HEK293 (cell line): ENCODE measurements at regions not wholly inside any gene's neighbourhood (a gene's known extent, or its start where the extent isn't known, plus 50 kb on each side); places are given as distances from the start of the nearest gene placed in this dataset.

Source experiments
- CTCF ChIA-PET: fragments of 350-600 bp; formaldehyde crosslinking; extraction: SDS; loops from one replicate; lab custom pipeline; 2021; ENCODE audit warnings: antibody characterized with exemption; lab: Yijun Ruan, JAX
- POLR2A ChIA-PET: fragments of 300-600 bp; formaldehyde crosslinking; extraction: SDS; loops from one replicate; lab custom pipeline; 2020; ENCODE audit warnings: antibody characterized with exemption, inconsistent platforms; lab: Yijun Ruan, JAX
- H3K27ac ChIP-seq: fragments of 200-500 bp; sonication (Bioruptor generic); 2 replicates; pipeline ENCODE4 v1.5.1; 2014; ENCODE audit warnings: low read depth, low read length, control low read depth, inconsistent platforms; ENCODE audit errors: extremely low read depth
- H3K36me3 ChIP-seq, 2 experiments: fragments of 200-500 bp in 1 of 2; sonication (Bioruptor generic) in 1 of 2; 1 replicate in 1 of 2; 2 replicates in 1 of 2; pipeline ENCODE4 v1.5.1; 2014 to 2017; ENCODE audit warnings: inconsistent platforms in 2 of 2, low read length in 2 of 2; ENCODE audit not compliant: control insufficient read depth in 2 of 2, insufficient read depth in 1 of 2
- H3K4me1 ChIP-seq: fragments of 200-500 bp; sonication (Bioruptor generic); 2 replicates; pipeline ENCODE4 v1.5.1; 2014; ENCODE audit warnings: mild to moderate bottlenecking, low read length, inconsistent platforms; ENCODE audit not compliant: control insufficient read depth, insufficient read depth
- H3K4me3 ChIP-seq: 2 replicates; pipeline ENCODE4 v1.5.1; 2011; ENCODE audit warnings: low read depth, mild to moderate bottlenecking, control low read depth, low read length, moderate library complexity
- H3K9me3 ChIP-seq: fragments of 200-500 bp; sonication (Bioruptor generic); 2 replicates; pipeline ENCODE4 v1.5.1; 2014; ENCODE audit warnings: low read depth, low read length, inconsistent platforms; ENCODE audit not compliant: control insufficient read depth, insufficient read depth
- GFI1B ChIP-seq: fragments of 450-650 bp; formaldehyde crosslinking; IDR thresholded peaks from 2 replicates; pipeline ENCODE4 v1.5.1; 2016; ENCODE audit warnings: missing biosample characterization, missing genetic modification characterization
- HOXA7 ChIP-seq: sonication (generic); formaldehyde crosslinking; IDR thresholded peaks from 2 replicates; pipeline ENCODE4 v1.8.1; 2022; ENCODE audit warnings: missing genetic modification reagents, borderline replicate concordance
- IKZF3 ChIP-seq: fragments of 450-650 bp; IDR thresholded peaks from 2 replicates; pipeline ENCODE4 v1.5.0; 2018; ENCODE audit warnings: missing biosample characterization, mild to moderate bottlenecking, missing genetic modification characterization, moderate library complexity
- MEIS1 ChIP-seq: sonication (generic); formaldehyde crosslinking; IDR thresholded peaks from 2 replicates; pipeline ENCODE4 v1.8.1; 2022; ENCODE audit warnings: missing genetic modification reagents, mild to moderate bottlenecking, borderline replicate concordance
- SCRT2 ChIP-seq: fragments of 450-650 bp; formaldehyde crosslinking; IDR thresholded peaks from 2 replicates; pipeline ENCODE4 v1.5.1; 2016; ENCODE audit warnings: missing biosample characterization, missing genetic modification characterization
- WT1 ChIP-seq: fragments of 450-650 bp; formaldehyde crosslinking; IDR thresholded peaks from 2 replicates; pipeline ENCODE4 v1.5.1; 2016; ENCODE audit warnings: missing biosample characterization, missing genetic modification characterization
- YY1 ChIP-seq: fragments of 450-650 bp; formaldehyde crosslinking; IDR thresholded peaks from 2 replicates; pipeline ENCODE4 v1.5.1; 2018; ENCODE audit warnings: missing biosample characterization, missing genetic modification characterization
- ZBTB20 ChIP-seq: fragments of 450-650 bp; formaldehyde crosslinking; IDR thresholded peaks from 2 replicates; pipeline ENCODE4 v1.5.1; 2016; ENCODE audit warnings: missing biosample characterization, missing genetic modification characterization
- ZBTB48 ChIP-seq: fragments of 450-650 bp; formaldehyde crosslinking; IDR thresholded peaks from 2 replicates; pipeline ENCODE4 v1.5.1; 2016; ENCODE audit warnings: missing biosample characterization, missing genetic modification characterization
- ZNF274 ChIP-seq, 2 experiments: fragments of 200-500 bp in 1 of 2; fragments of 450-650 bp in 1 of 2; sonication (Bioruptor generic) in 1 of 2; formaldehyde crosslinking in 1 of 2; IDR thresholded peaks; 2 replicates each; pipeline versions ENCODE4 v1.5.1 to v1.6.1; 2014 to 2016; ENCODE audit warnings: borderline replicate concordance in 1 of 2, inconsistent platforms in 1 of 2, low read length in 1 of 2, missing biosample characterization in 1 of 2, missing genetic modification characterization in 1 of 2
- ZNF416 ChIP-seq: fragments of 450-650 bp; formaldehyde crosslinking; IDR thresholded peaks from 2 replicates; pipeline ENCODE4 v1.5.1; 2016; ENCODE audit warnings: missing biosample characterization, missing genetic modification characterization
- ZNF473 ChIP-seq: fragments of 450-650 bp; formaldehyde crosslinking; IDR thresholded peaks from 2 replicates; pipeline ENCODE4 v1.5.1; 2017; ENCODE audit warnings: missing biosample characterization, missing genetic modification characterization
- ZNF510 ChIP-seq: fragments of 450-650 bp; formaldehyde crosslinking; IDR thresholded peaks from 2 replicates; pipeline ENCODE4 v1.5.1; 2018; ENCODE audit warnings: mild to moderate bottlenecking, missing genetic modification characterization, missing biosample characterization; ENCODE audit not compliant: insufficient replicate concordance
- ZNF544 ChIP-seq: fragments of 450-650 bp; formaldehyde crosslinking; IDR thresholded peaks from 2 replicates; pipeline ENCODE4 v1.5.0; 2017; ENCODE audit warnings: missing biosample characterization, missing genetic modification characterization
- ZNF571 ChIP-seq: fragments of 450-650 bp; formaldehyde crosslinking; IDR thresholded peaks from 2 replicates; pipeline ENCODE4 v1.5.0; 2017; ENCODE audit warnings: missing biosample characterization, missing genetic modification characterization
- ZNF585B ChIP-seq: fragments of 450-650 bp; formaldehyde crosslinking; IDR thresholded peaks from 2 replicates; pipeline ENCODE4 v1.5.1; 2016; ENCODE audit warnings: missing biosample characterization, missing genetic modification characterization
- TF ChIP-seq, protein P1 (sequence below): fragments of 450-650 bp; IDR thresholded peaks from 2 replicates; pipeline ENCODE4 v1.5.1; 2018; ENCODE audit warnings: missing biosample characterization, missing genetic modification characterization
- TF ChIP-seq, protein P2 (sequence below): fragments of 450-650 bp; formaldehyde crosslinking; IDR thresholded peaks from 2 replicates; pipeline ENCODE4 v1.5.1; 2016; ENCODE audit warnings: missing biosample characterization, missing genetic modification characterization
- TF ChIP-seq, protein P3 (sequence below): fragments of 450-650 bp; formaldehyde crosslinking; IDR thresholded peaks from 2 replicates; pipeline ENCODE4 v1.5.1; 2016; ENCODE audit warnings: missing biosample characterization, missing genetic modification characterization, low read depth
- TF ChIP-seq, protein P4 (sequence below): fragments of 450-650 bp; formaldehyde crosslinking; conservative IDR thresholded peaks from 2 replicates; pipeline ENCODE4 v1.5.1; 2016; ENCODE audit warnings: low read depth, missing biosample characterization, missing genetic modification characterization
- TF ChIP-seq, protein P5 (sequence below): fragments of 450-650 bp; formaldehyde crosslinking; IDR thresholded peaks from 2 replicates; pipeline ENCODE4 v1.5.1; 2016; ENCODE audit warnings: missing biosample characterization, missing genetic modification characterization
- TF ChIP-seq, protein P6 (sequence below): fragments of 450-650 bp; formaldehyde crosslinking; IDR thresholded peaks from 2 replicates; pipeline ENCODE4 v1.5.1; 2017; ENCODE audit warnings: missing biosample characterization, missing genetic modification characterization

DNA sequence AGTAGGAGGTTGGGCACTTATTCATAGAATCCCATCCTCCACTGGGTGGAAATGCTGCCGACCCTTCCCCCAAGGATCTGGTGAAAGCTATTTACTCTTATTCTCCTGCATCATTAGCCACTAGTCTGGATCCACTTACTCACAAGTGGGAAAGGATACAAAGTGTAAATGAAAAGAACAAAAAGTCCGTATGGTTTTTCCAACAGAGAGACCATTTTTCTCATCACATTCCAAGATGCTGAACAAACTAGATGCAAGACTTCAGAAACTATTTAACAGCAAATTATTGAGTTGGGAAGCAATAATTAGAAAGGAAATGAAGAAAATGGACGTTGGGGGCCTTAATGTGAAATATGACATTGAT, 242.4 kb upstream of the GLI3 start (continued):
- TF ChIP-seq, protein P1, sequence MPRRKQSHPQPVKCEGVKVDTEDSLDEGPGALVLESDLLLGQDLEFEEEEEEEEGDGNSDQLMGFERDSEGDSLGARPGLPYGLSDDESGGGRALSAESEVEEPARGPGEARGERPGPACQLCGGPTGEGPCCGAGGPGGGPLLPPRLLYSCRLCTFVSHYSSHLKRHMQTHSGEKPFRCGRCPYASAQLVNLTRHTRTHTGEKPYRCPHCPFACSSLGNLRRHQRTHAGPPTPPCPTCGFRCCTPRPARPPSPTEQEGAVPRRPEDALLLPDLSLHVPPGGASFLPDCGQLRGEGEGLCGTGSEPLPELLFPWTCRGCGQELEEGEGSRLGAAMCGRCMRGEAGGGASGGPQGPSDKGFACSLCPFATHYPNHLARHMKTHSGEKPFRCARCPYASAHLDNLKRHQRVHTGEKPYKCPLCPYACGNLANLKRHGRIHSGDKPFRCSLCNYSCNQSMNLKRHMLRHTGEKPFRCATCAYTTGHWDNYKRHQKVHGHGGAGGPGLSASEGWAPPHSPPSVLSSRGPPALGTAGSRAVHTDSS (tag by site-specific recombination): no peak
- TF ChIP-seq, protein P2, sequence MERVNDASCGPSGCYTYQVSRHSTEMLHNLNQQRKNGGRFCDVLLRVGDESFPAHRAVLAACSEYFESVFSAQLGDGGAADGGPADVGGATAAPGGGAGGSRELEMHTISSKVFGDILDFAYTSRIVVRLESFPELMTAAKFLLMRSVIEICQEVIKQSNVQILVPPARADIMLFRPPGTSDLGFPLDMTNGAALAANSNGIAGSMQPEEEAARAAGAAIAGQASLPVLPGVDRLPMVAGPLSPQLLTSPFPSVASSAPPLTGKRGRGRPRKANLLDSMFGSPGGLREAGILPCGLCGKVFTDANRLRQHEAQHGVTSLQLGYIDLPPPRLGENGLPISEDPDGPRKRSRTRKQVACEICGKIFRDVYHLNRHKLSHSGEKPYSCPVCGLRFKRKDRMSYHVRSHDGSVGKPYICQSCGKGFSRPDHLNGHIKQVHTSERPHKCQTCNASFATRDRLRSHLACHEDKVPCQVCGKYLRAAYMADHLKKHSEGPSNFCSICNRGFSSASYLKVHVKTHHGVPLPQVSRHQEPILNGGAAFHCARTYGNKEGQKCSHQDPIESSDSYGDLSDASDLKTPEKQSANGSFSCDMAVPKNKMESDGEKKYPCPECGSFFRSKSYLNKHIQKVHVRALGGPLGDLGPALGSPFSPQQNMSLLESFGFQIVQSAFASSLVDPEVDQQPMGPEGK (tag by site-specific recombination): no peak
- TF ChIP-seq WT1 (tag by site-specific recombination): no peak

DNA sequence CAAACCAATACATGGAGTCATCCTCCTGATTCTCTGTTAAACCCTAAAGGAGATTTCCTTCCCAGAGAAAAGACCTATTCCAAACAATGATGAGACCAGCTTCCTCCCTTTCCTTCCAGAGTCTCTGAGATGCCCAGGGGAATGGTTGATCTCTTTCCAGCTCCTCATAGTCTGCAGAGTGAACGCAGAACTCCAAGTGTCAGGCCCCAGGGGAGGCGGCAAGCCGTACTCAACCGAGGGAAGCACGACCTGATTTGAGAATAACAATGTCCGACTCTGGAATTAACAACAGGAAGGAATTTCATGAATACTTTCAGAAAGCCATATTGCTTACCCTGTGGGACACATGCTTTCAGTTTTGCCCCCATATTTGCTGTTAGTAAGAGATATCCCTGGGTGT, 241.7 kb upstream of the GLI3 start:
- ChIA-PET POLR2A (no interaction called here), CTCF (interaction anchor here (0.6 kb wide), 1 partner anchor 351 kb away, joined by 3 read pairs; no protein-coding TSS in a partner anchor)
- Histone ChIP-seq H3K27ac (no peak overlapping the region), H3K36me3 (no peaks in the 10 kb centered on the region), H3K9me3 (no peaks in the 10 kb centered on the region), H3K4me3 (no peak overlapping the region), H3K4me1 (peaks cover 3% of the 10 kb centered on the region; the same call in 1 of the 2 replicates)
- TF ChIP-seq ZNF544 (tag by site-specific recombination): no peak
- TF ChIP-seq SCRT2 (tag by site-specific recombination): no peak
- TF ChIP-seq ZBTB20 (tag by site-specific recombination): no peak
- no peak for TF ChIP-seq GFI1B (tag by site-specific recombination)
- no peak for TF ChIP-seq ZBTB48 (tag by site-specific recombination)
- TF ChIP-seq ZNF473 (tag by site-specific recombination): no peak
- TF ChIP-seq, protein P3, sequence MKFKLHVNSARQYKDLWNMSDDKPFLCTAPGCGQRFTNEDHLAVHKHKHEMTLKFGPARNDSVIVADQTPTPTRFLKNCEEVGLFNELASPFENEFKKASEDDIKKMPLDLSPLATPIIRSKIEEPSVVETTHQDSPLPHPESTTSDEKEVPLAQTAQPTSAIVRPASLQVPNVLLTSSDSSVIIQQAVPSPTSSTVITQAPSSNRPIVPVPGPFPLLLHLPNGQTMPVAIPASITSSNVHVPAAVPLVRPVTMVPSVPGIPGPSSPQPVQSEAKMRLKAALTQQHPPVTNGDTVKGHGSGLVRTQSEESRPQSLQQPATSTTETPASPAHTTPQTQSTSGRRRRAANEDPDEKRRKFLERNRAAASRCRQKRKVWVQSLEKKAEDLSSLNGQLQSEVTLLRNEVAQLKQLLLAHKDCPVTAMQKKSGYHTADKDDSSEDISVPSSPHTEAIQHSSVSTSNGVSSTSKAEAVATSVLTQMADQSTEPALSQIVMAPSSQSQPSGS: no peak
- no peak for TF ChIP-seq YY1
- TF ChIP-seq MEIS1 (CRISPR knock-in tag): no peak
- no peak for TF ChIP-seq ZNF571 (tag by site-specific recombination)
- TF ChIP-seq ZNF510: no peak
- TF ChIP-seq IKZF3 (tag by site-specific recombination): no peak

DNA sequence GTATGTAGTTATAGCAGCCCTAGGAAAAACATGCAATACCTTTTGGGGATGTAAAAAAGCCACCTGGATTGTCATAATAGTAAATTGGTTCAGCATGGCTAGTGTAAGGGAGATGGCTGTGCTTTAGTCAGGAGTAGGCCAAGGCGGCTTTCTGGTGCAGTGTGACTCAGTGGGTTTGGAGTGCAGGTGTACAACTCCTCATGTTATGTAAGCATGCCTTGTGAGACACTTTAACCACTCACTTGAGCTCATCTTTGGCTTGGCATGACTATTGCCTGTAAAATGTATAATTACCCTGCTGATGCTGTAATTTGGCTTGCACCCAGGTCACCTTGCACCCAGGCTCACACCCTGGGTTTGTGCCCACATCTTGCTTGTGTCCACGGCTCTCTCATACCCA, 239.2 kb upstream of the GLI3 start:
- CTCF ChIA-PET: no interaction called here
- Histone ChIP-seq H3K4me3 (no peak overlapping the region), H3K4me1 (peaks cover 3% of the 10 kb centered on the region; the same call in 1 of the 2 replicates), H3K36me3 (no peaks in the 10 kb centered on the region), H3K9me3 (no peaks in the 10 kb centered on the region), H3K27ac (no peak overlapping the region)
- POLR2A ChIA-PET: no interaction called here
- TF ChIP-seq ZNF585B (tag by site-specific recombination) (no peak), HOXA7 (CRISPR knock-in tag) (no peak), ZNF416 (tag by site-specific recombination) (no peak), ZNF274 (IDR thresholded peaks at IDR 0.05; ENCODE audit: low read length) (no peak), ZNF274 (tag by site-specific recombination; IDR thresholded peaks at IDR 0.05; ENCODE audit: borderline replicate concordance) (no peak)
- TF ChIP-seq, protein P4, sequence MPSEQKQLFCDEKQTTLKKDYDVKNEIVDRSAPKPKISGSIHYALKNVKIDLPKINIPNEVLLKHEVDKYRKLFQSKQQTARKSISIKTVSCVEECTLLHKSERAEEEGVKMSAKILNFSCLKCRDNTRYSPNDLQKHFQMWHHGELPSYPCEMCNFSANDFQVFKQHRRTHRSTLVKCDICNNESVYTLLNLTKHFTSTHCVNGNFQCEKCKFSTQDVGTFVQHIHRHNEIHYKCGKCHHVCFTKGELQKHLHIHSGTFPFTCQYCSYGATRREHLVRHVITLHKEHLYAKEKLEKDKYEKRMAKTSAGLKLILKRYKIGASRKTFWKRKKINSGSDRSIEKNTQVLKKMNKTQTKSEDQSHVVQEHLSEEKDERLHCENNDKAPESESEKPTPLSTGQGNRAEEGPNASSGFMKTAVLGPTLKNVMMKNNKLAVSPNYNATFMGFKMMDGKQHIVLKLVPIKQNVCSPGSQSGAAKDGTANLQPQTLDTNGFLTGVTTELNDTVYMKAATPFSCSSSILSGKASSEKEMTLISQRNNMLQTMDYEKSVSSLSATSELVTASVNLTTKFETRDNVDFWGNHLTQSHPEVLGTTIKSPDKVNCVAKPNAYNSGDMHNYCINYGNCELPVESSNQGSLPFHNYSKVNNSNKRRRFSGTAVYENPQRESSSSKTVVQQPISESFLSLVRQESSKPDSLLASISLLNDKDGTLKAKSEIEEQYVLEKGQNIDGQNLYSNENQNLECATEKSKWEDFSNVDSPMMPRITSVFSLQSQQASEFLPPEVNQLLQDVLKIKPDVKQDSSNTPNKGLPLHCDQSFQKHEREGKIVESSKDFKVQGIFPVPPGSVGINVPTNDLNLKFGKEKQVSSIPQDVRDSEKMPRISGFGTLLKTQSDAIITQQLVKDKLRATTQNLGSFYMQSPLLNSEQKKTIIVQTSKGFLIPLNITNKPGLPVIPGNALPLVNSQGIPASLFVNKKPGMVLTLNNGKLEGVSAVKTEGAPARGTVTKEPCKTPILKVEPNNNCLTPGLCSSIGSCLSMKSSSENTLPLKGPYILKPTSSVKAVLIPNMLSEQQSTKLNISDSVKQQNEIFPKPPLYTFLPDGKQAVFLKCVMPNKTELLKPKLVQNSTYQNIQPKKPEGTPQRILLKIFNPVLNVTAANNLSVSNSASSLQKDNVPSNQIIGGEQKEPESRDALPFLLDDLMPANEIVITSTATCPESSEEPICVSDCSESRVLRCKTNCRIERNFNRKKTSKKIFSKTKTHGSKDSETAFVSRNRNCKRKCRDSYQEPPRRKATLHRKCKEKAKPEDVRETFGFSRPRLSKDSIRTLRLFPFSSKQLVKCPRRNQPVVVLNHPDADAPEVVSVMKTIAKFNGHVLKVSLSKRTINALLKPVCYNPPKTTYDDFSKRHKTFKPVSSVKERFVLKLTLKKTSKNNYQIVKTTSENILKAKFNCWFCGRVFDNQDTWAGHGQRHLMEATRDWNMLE (tag by site-specific recombination): no peak
- TF ChIP-seq, protein P5, sequence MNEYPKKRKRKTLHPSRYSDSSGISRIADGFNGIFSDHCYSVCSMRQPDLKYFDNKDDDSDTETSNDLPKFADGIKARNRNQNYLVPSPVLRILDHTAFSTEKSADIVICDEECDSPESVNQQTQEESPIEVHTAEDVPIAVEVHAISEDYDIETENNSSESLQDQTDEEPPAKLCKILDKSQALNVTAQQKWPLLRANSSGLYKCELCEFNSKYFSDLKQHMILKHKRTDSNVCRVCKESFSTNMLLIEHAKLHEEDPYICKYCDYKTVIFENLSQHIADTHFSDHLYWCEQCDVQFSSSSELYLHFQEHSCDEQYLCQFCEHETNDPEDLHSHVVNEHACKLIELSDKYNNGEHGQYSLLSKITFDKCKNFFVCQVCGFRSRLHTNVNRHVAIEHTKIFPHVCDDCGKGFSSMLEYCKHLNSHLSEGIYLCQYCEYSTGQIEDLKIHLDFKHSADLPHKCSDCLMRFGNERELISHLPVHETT: no peak
- TF ChIP-seq, protein P6, sequence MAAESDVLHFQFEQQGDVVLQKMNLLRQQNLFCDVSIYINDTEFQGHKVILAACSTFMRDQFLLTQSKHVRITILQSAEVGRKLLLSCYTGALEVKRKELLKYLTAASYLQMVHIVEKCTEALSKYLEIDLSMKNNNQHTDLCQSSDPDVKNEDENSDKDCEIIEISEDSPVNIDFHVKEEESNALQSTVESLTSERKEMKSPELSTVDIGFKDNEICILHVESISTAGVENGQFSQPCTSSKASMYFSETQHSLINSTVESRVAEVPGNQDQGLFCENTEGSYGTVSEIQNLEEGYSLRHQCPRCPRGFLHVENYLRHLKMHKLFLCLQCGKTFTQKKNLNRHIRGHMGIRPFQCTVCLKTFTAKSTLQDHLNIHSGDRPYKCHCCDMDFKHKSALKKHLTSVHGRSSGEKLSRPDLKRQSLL (tag by site-specific recombination): no peak
